ENCODE measurements at regions not wholly inside any gene's neighbourhood (a gene's known extent, or its start where the extent isn't known, plus 50 kb on each side); places are given as distances from the start of the nearest gene placed in this dataset.

DNA sequence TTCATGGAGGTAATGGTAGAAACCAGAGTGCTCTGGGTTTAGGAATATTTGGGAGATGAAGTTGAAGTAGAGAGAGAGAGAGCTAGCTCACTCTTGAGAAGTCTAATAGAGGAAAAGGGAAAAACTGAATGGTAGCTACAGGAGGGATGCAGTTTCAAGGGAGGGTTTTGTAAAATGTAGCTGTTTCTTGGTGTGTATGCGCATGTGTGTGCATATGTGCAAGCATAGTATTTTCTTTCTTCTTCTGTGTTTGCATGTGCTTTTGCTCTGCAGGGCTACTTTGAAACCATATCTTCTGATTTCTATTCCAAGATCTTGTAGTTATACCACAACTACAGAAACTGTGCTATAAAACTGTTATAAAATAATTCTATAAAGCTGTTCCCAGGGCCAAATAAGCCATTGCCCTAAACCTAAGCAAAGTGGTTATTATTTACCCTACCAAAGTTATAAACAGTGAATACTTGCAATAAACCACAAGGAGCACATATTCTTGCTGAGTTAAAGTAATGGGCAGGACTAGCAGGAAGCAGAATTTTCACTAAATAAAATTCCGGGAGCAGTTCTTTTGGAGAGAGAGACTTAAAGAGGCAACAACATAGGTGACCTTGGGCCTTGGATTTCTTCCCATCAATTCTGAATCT, 145.3 kb upstream of the ZNF521 start:
- Histone ChIP-seq H3K4me3 (ENCODE audit: low read depth, low read length) (no peak overlapping the region), H3K27me3 (ENCODE audit: control insufficient read depth, insufficient read depth, low read length) (no peaks in the 10 kb centered on the region)
- POLR2A ChIA-PET = no interaction called here

DNA sequence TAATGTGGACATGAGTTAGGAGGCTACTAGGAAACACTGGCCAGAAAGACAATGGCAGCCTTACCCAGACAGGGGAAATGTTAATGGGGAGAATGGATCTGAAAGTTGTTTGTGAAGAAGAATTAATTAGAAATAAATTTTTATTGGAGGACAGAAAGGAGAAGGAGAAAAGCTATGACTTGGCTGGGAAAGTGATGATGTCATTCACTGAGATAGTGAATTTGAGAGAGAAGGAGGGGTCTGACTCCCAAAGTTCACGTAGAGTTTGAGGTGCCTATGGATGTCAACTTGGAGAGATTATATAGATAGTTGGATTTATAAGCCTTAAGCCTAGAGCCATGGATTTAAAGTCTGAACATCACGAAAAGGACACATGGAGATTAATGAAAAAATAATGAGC, 144.6 kb upstream of the ZNF521 start:
- POLR2A ChIA-PET = no interaction called here
- DNase-seq (ENCODE audit: low read depth, low spot score) = no peak
- CTCF ChIA-PET = no interaction called here

More for the DNA sequence above, 145.3 kb upstream of the ZNF521 start:
- no peaks in the 10 kb centered on the region for H3K9me3 ChIP-seq (ENCODE audit: control insufficient read depth, insufficient read depth, low read length)
- no peak overlapping the region for H3K27ac ChIP-seq (ENCODE audit: low read depth, low read length)
- no peak for DNase-seq (ENCODE audit: low read depth, low spot score)
- CTCF ChIA-PET = no interaction called here
- TF ChIP-seq CTCF (IDR thresholded peaks at IDR 0.05; ENCODE audit: low read depth, low read length) = no peak

GRCh38 chr18:25495606-25496005, 143.6 kb upstream of the ZNF521 start:
- CTCF ChIA-PET = interaction anchor here (1.1 kb wide), 1 partner anchor 279 kb away, joined by 3 read pairs; no protein-coding TSS in a partner anchor
- POLR2A ChIA-PET = no interaction called here
- no peak for DNase-seq (ENCODE audit: low read depth, low spot score)

More for the DNA sequence above, 144.6 kb upstream of the ZNF521 start:
- Histone ChIP-seq H3K27me3 (ENCODE audit: control insufficient read depth, insufficient read depth, low read length) (no peaks in the 10 kb centered on the region), H3K27ac (ENCODE audit: low read depth, low read length) (no peak overlapping the region), H3K9me3 (ENCODE audit: control insufficient read depth, insufficient read depth, low read length) (no peaks in the 10 kb centered on the region), H3K4me3 (ENCODE audit: low read depth, low read length) (no peak overlapping the region)
- TF ChIP-seq CTCF (IDR thresholded peaks at IDR 0.05; ENCODE audit: low read depth, low read length) = no peak

GRCh38 chr18:25494888-25495287, 142.9 kb upstream of the ZNF521 start:
- Histone ChIP-seq H3K4me3 (ENCODE audit: low read depth, low read length) (no peak overlapping the region), H3K27me3 (ENCODE audit: control insufficient read depth, insufficient read depth, low read length) (peaks cover 4% of the 10 kb centered on the region), H3K27ac (ENCODE audit: low read depth, low read length) (no peak overlapping the region), H3K9me3 (ENCODE audit: control insufficient read depth, insufficient read depth, low read length) (no peaks in the 10 kb centered on the region)
- ChIA-PET POLR2A (no interaction called here), CTCF (interaction anchor here (1.1 kb wide), 1 partner anchor 280 kb away, joined by 3 read pairs; no protein-coding TSS in a partner anchor)
- no peak for TF ChIP-seq CTCF (IDR thresholded peaks at IDR 0.05; ENCODE audit: low read depth, low read length)
- DNase-seq (ENCODE audit: low read depth, low spot score) = no peak

More at GRCh38 chr18:25495606-25496005, 143.6 kb upstream of the ZNF521 start:
- Histone ChIP-seq H3K27me3 (ENCODE audit: control insufficient read depth, insufficient read depth, low read length) (no peaks in the 10 kb centered on the region), H3K4me3 (ENCODE audit: low read depth, low read length) (no peak overlapping the region), H3K27ac (ENCODE audit: low read depth, low read length) (no peak overlapping the region), H3K9me3 (ENCODE audit: control insufficient read depth, insufficient read depth, low read length) (no peaks in the 10 kb centered on the region)
- no peak for TF ChIP-seq CTCF (IDR thresholded peaks at IDR 0.05; ENCODE audit: low read depth, low read length)

GRCh38 chr18:25493401-25493800, 141.4 kb upstream of the ZNF521 start:
- Histone ChIP-seq H3K27ac (ENCODE audit: low read depth, low read length) (no peak overlapping the region), H3K9me3 (ENCODE audit: control insufficient read depth, insufficient read depth, low read length) (no peaks in the 10 kb centered on the region), H3K27me3 (ENCODE audit: control insufficient read depth, insufficient read depth, low read length) (peaks cover 4% of the 10 kb centered on the region), H3K4me3 (ENCODE audit: low read depth, low read length) (no peak overlapping the region)
- no peak for TF ChIP-seq CTCF (IDR thresholded peaks at IDR 0.05; ENCODE audit: low read depth, low read length)
- ChIA-PET CTCF (no interaction called here), POLR2A (no interaction called here)
- DNase-seq (ENCODE audit: low read depth, low spot score) = no peak

Data from AG04450 (cell line).